ENCODE measurements at regions not wholly inside any gene's neighbourhood (a gene's known extent, or its start where the extent isn't known, plus 50 kb on each side); places are given as distances from the start of the nearest gene placed in this dataset.

- Histone ChIP-seq H3K9ac (ENCODE audit: low read length) (peak overlapping the region; percentile 61), H3K9me3 (ENCODE audit: control insufficient read depth, low read length) (no peaks in the 10 kb centered on the region), H3K4me3 (ENCODE audit: low read length) (no peak overlapping the region), H3K27me3 (ENCODE audit: control insufficient read depth, insufficient read depth, low read length) (no peaks in the 10 kb centered on the region), H3K4me1 (ENCODE audit: control insufficient read depth, insufficient read depth, low read length) (peaks cover 25% of the 10 kb centered on the region), H3K36me3 (ENCODE audit: control insufficient read depth, insufficient read depth, low read length) (no peaks in the 10 kb centered on the region)
Measured at GRCh38 chr9:96137671-96138429, 164.1 kb downstream of the HSD17B3 start.

GRCh38 chr9:96136992-96137670 lies 164.8 kb downstream of the HSD17B3 start:
- no peaks in the 10 kb centered on the region for H3K36me3 ChIP-seq (ENCODE audit: control insufficient read depth, insufficient read depth, low read length)
- H3K9ac ChIP-seq (ENCODE audit: low read length): peak overlapping the region; percentile 61
- no peaks in the 10 kb centered on the region for H3K9me3 ChIP-seq (ENCODE audit: control insufficient read depth, low read length)
- no peaks in the 10 kb centered on the region for H3K27me3 ChIP-seq (ENCODE audit: control insufficient read depth, insufficient read depth, low read length)
- peaks cover 25% of the 10 kb centered on the region for H3K4me1 ChIP-seq (ENCODE audit: control insufficient read depth, insufficient read depth, low read length)
- H3K4me3 ChIP-seq (ENCODE audit: low read length): no peak overlapping the region

GRCh38 chr9:96135753-96136290 lies 166.2 kb downstream of the HSD17B3 start:
- peaks cover 14% of the 10 kb centered on the region for H3K4me1 ChIP-seq (ENCODE audit: control insufficient read depth, insufficient read depth, low read length)
- no peaks in the 10 kb centered on the region for H3K9me3 ChIP-seq (ENCODE audit: control insufficient read depth, low read length)
- H3K27me3 ChIP-seq (ENCODE audit: control insufficient read depth, insufficient read depth, low read length): no peaks in the 10 kb centered on the region
- no peak overlapping the region for H3K4me3 ChIP-seq (ENCODE audit: low read length)
- H3K36me3 ChIP-seq (ENCODE audit: control insufficient read depth, insufficient read depth, low read length): no peaks in the 10 kb centered on the region
- H3K9ac ChIP-seq (ENCODE audit: low read length): no peak overlapping the region

- Histone ChIP-seq H3K4me1 (ENCODE audit: control insufficient read depth, insufficient read depth, low read length) (peaks cover 13% of the 10 kb centered on the region), H3K9me3 (ENCODE audit: control insufficient read depth, low read length) (no peaks in the 10 kb centered on the region), H3K9ac (ENCODE audit: low read length) (no peak overlapping the region)
Measured at GRCh38 chr9:96135076-96135752, 166.8 kb downstream of the HSD17B3 start.

GRCh38 chr9:96133321-96134021 lies 168.5 kb downstream of the HSD17B3 start:
- Histone ChIP-seq H3K9ac (ENCODE audit: low read length) (no peak overlapping the region), H3K27me3 (ENCODE audit: control insufficient read depth, insufficient read depth, low read length) (no peaks in the 10 kb centered on the region), H3K9me3 (ENCODE audit: control insufficient read depth, low read length) (no peaks in the 10 kb centered on the region), H3K4me3 (ENCODE audit: low read length) (no peak overlapping the region), H3K36me3 (ENCODE audit: control insufficient read depth, insufficient read depth, low read length) (no peaks in the 10 kb centered on the region), H3K4me1 (ENCODE audit: control insufficient read depth, insufficient read depth, low read length) (peaks cover 13% of the 10 kb centered on the region)

More at GRCh38 chr9:96135076-96135752, 166.8 kb downstream of the HSD17B3 start:
- H3K36me3 ChIP-seq (ENCODE audit: control insufficient read depth, insufficient read depth, low read length): no peaks in the 10 kb centered on the region
- H3K27me3 ChIP-seq (ENCODE audit: control insufficient read depth, insufficient read depth, low read length): no peaks in the 10 kb centered on the region
- H3K4me3 ChIP-seq (ENCODE audit: low read length): no peak overlapping the region

GRCh38 chr9:96131825-96132224 lies 170.2 kb downstream of the HSD17B3 start:
- peaks cover 8% of the 10 kb centered on the region for H3K4me1 ChIP-seq (ENCODE audit: control insufficient read depth, insufficient read depth, low read length)
- no peak overlapping the region for H3K4me3 ChIP-seq (ENCODE audit: low read length)

GRCh38 chr9:96130970-96131369 lies 171.0 kb downstream of the HSD17B3 start:
- no peaks in the 10 kb centered on the region for H3K36me3 ChIP-seq (ENCODE audit: control insufficient read depth, insufficient read depth, low read length)
- no peaks in the 10 kb centered on the region for H3K27me3 ChIP-seq (ENCODE audit: control insufficient read depth, insufficient read depth, low read length)
- H3K9me3 ChIP-seq (ENCODE audit: control insufficient read depth, low read length): no peaks in the 10 kb centered on the region
- H3K4me3 ChIP-seq (ENCODE audit: low read length): no peak overlapping the region
- no peak overlapping the region for H3K9ac ChIP-seq (ENCODE audit: low read length)
- H3K4me1 ChIP-seq (ENCODE audit: control insufficient read depth, insufficient read depth, low read length): peaks cover 8% of the 10 kb centered on the region

More at GRCh38 chr9:96131825-96132224, 170.2 kb downstream of the HSD17B3 start:
- H3K9me3 ChIP-seq (ENCODE audit: control insufficient read depth, low read length): no peaks in the 10 kb centered on the region
- no peaks in the 10 kb centered on the region for H3K36me3 ChIP-seq (ENCODE audit: control insufficient read depth, insufficient read depth, low read length)
- no peaks in the 10 kb centered on the region for H3K27me3 ChIP-seq (ENCODE audit: control insufficient read depth, insufficient read depth, low read length)
- H3K9ac ChIP-seq (ENCODE audit: low read length): no peak overlapping the region

GRCh38 chr9:96129747-96130146 lies 172.2 kb downstream of the HSD17B3 start:
- peaks cover 8% of the 10 kb centered on the region for H3K4me1 ChIP-seq (ENCODE audit: control insufficient read depth, insufficient read depth, low read length)
- no peaks in the 10 kb centered on the region for H3K9me3 ChIP-seq (ENCODE audit: control insufficient read depth, low read length)
- no peaks in the 10 kb centered on the region for H3K36me3 ChIP-seq (ENCODE audit: control insufficient read depth, insufficient read depth, low read length)
- no peak overlapping the region for H3K4me3 ChIP-seq (ENCODE audit: low read length)
- no peak overlapping the region for H3K9ac ChIP-seq (ENCODE audit: low read length)
- no peaks in the 10 kb centered on the region for H3K27me3 ChIP-seq (ENCODE audit: control insufficient read depth, insufficient read depth, low read length)

GRCh38 chr9:96128880-96129279 lies 173.1 kb downstream of the HSD17B3 start:
- no peaks in the 10 kb centered on the region for H3K36me3 ChIP-seq (ENCODE audit: control insufficient read depth, insufficient read depth, low read length)
- H3K9me3 ChIP-seq (ENCODE audit: control insufficient read depth, low read length): no peaks in the 10 kb centered on the region
- H3K9ac ChIP-seq (ENCODE audit: low read length): no peak overlapping the region
- no peak overlapping the region for H3K4me3 ChIP-seq (ENCODE audit: low read length)
- H3K27me3 ChIP-seq (ENCODE audit: control insufficient read depth, insufficient read depth, low read length): no peaks in the 10 kb centered on the region
- peaks cover 8% of the 10 kb centered on the region for H3K4me1 ChIP-seq (ENCODE audit: control insufficient read depth, insufficient read depth, low read length)

GRCh38 chr9:96126321-96126881 lies 175.6 kb downstream of the HSD17B3 start:
- Histone ChIP-seq H3K27me3 (ENCODE audit: control insufficient read depth, insufficient read depth, low read length) (no peaks in the 10 kb centered on the region), H3K36me3 (ENCODE audit: control insufficient read depth, insufficient read depth, low read length) (no peaks in the 10 kb centered on the region), H3K9ac (ENCODE audit: low read length) (no peak overlapping the region), H3K4me1 (ENCODE audit: control insufficient read depth, insufficient read depth, low read length) (peaks cover 8% of the 10 kb centered on the region), H3K9me3 (ENCODE audit: control insufficient read depth, low read length) (no peaks in the 10 kb centered on the region), H3K4me3 (ENCODE audit: low read length) (no peak overlapping the region)

GRCh38 chr9:96125624-96126023 lies 176.4 kb downstream of the HSD17B3 start:
- no peaks in the 10 kb centered on the region for H3K36me3 ChIP-seq (ENCODE audit: control insufficient read depth, insufficient read depth, low read length)
- H3K9ac ChIP-seq (ENCODE audit: low read length): no peak overlapping the region
- H3K27me3 ChIP-seq (ENCODE audit: control insufficient read depth, insufficient read depth, low read length): no peaks in the 10 kb centered on the region
- no peaks in the 10 kb centered on the region for H3K9me3 ChIP-seq (ENCODE audit: control insufficient read depth, low read length)
- no peak overlapping the region for H3K4me3 ChIP-seq (ENCODE audit: low read length)
- peaks cover 8% of the 10 kb centered on the region for H3K4me1 ChIP-seq (ENCODE audit: control insufficient read depth, insufficient read depth, low read length)

All from mucosa of stomach (tissue), 1 donor.